ENCODE measurements at regions not wholly inside any gene's neighbourhood (a gene's known extent, or its start where the extent isn't known, plus 50 kb on each side); places are given as distances from the start of the nearest gene placed in this dataset.
"Not testable (repeated sequence)": the region's sequence is repeated elsewhere in the genome, so short reads cannot be mapped to it uniquely, and the experiment has no call there.

DNA sequence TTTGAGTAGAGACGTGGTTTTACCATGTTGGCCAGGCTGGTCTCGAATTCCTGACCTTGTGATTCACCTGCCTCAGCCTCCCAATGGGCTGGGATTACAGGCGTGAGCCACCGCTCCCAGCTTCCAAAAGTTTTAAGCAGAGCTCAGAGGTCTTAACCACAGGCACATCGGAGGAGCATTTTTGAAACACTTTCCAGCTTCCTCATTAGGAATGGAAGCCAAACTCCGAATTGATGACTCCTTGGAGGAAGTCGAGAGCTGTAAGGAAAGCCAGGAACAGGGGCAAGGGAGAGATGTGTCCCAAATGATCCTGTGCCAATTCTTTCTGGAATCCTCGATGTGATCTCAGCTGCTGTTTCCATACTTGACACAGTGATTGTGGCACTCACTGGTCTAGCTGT lies 56.2 kb upstream of the CCZ1B start:
- not testable (repeated sequence) for FAIRE-seq

- FAIRE-seq: not testable (repeated sequence)
Observed at GRCh38 chr7:6883756-6884155, 57.7 kb upstream of the CCZ1B start.

DNA sequence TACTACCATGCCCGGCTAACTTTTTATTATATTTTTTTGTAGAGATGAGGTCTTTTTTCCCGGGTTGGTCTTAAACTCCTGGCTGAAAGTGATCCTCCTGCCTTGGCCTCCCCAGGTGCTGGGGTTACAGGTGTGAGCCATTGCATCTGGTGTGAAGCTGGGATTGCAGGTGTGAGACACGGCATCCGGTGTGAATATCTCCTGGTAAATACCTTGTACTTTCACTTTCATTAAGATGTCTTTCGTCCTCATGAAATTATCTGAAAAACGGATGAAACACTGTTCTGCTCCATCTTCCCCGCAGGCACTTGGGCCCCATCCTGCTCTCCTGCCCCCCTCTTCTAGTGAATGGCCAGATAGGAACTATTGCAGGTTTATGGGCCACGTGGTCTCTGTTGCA lies 60.1 kb upstream of the CCZ1B start:
- no peak for FAIRE-seq

DNA sequence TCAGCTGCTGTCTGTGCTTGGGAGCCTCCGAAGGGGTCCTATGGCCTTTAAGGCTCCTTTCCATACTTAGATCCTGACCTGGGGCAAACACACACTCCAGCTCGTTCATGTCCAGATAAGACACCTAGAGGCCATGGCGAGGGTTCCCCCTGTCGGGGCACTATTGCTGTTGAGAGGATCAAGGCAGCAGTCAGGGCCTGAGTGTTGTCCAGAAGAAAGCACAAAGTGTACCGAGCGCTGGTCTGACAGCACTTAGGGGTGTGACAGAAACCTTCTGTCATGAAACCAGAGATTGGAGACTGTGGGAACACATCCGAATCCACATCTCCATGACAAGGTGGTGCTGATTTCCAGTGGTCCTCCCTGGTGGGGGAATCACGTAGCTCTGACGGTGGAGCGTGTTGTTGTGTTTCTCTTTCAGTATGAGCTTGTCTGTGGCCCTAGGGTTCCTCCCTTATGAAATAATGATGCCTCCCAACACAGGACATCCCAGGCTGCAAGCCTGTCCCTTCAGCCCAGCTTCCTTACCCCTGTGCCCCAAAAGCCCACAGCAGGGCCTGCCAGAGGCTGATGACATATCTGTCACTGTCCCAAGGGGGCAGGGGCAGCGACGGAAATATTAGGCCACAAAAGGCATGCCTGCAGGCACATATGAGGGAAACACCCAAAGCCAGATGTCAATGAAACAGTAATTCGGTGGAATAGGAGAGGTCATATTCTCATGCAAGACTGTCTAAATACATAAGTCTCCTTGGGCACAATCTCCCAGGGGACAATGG lies 62.4 kb upstream of the CCZ1B start:
- FAIRE-seq: not testable (repeated sequence)

DNA sequence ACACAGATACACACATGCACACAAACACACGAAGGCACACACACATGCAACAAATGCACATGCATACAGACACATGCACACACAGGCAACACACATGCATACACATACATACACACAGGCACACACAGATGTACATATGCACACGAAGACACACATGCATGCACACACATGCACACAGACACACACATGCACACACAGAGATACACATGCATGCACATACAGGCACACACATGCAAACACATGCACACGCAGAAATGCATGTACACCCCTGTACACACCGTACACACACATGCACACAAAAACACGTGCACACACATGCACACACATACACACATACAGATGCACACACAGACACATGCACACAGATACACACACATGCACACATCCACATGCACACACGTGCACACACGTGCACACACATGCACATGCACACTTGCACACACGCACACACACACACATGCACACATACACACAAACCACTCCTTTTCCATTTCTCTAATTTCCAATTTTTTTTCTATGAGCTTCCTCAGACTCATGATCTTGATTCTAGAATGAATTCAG lies 63.3 kb upstream of the CCZ1B start:
- no peak for FAIRE-seq

DNA sequence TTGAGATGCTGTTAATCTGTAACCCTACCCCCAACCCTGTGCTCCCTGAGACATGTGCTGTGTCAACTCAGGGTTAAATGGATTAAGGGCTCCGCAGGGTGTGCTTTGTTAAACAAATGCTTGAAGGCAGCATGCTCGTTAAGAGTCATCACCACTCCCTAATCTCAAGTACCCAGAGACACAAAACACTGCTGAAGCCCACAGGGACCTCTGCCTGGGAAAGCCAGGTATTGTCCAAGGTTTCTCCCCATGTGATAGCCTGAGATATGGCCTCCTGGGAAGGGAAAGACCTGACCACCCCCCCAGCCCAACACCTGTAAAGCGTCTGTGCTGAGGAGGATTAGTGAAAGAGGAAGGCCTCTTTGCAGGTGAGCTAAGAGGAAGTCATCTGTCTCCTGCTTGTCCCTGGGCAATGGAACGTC lies 76.0 kb upstream of the CCZ1B start:
- FAIRE-seq: not testable (repeated sequence)

DNA sequence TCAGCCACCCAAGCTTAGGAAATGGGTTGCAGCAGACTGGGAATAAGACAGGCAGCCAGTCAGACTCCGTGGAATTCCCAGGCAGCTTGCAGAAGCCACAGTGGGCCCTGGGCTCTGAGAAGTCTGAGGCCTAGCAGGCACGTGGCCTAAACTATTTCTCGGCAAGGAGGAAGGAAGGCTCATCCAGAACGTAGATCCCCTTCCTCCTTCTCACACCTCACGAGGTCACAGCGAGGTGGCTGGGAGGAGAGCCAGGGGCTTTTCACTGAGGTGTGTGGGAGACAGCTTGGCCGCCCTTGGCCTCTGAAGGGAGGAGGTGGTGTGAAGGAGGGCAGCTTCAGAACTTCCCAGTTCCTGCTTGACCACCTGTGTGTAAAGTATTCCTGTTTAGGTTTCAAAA lies 77.2 kb upstream of the CCZ1B start:
- not testable (repeated sequence) for FAIRE-seq

DNA sequence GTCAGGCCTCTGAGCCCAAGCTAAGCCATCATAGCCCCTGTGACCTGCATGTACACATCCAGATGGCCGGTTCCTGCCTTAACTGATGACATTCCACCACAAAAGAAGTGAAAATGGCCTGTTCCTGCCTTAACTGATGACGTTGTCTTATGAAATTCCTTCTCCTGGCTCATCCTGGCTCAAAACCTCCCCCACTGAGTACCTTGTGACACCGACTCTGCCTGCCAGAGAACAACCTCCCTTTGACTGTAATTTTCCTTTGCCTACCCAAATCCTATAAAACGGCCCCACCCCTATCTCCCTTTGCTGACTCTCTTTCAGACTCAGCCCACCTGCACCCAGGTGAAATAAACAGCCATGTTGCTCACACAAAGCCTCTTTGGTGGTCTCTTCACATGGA lies 77.7 kb upstream of the CCZ1B start:
- not testable (repeated sequence) for FAIRE-seq

- no peak for FAIRE-seq
Observed at GRCh38 chr7:6917258-6917657, 91.2 kb upstream of the CCZ1B start.

DNA sequence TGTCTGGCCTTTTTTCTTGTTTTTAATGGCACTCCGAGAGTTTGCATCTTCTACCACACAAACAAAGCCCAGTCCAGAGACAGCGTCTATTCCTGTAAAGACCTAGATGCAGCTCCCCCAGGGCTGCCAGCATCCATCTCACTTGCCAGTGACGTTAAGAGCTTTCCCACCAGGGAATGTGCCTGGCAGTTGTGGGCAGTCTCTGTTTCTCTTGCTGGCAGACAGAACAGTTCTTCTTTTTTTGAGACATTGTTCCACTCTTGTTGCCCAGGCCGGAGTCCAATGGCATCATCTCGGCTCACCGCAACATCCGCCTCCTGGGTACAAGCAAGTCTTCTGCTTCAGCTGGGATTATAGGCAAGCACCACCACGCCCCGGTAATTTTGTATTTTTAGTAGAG lies 93.1 kb upstream of the CCZ1B start:
- not testable (repeated sequence) for FAIRE-seq

DNA sequence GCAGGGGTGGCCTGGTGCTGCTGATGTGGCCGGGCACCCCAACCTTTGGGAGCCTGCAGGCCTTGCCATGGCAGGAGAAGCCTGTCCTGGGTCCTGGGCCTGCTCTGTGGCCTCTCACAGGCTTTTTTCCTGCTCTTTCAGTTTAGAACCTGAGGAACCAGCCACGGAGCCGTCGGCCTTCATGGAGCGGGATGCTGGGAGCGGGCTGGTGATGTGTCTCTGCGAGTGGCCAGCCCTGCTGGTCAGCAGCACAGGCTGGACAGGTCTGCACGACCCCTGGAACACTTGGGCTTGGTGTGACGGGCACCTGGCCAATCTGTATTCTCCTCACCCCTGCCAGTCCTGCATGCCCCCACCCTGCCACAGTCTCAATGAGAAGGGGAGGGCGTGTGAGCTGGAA lies 98.4 kb upstream of the CCZ1B start:
- FAIRE-seq: not testable (repeated sequence)

GRCh38 chr7:6926193-6927174 lies 100.4 kb upstream of the CCZ1B start:
- not testable (repeated sequence) for FAIRE-seq

DNA sequence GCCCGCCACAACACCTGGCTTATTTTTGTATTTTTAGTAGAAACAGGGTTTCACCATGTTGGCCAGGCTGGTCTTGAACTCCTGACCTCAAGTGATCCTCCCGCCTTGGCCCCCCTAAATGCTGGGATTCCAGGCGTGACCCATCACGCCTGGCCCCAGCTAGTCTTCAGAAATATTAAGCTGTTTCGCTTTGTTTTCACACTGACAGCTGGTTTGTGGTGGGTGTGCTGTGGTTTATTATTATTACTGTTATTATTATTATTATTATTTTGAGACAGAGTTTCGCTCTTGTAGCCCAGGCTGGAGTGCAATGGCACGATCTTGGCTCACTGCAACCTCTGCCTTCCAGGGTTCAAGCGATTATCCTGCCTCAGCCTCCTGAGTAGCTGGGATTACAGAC lies 101.6 kb upstream of the CCZ1B start:
- not testable (repeated sequence) for FAIRE-seq

DNA sequence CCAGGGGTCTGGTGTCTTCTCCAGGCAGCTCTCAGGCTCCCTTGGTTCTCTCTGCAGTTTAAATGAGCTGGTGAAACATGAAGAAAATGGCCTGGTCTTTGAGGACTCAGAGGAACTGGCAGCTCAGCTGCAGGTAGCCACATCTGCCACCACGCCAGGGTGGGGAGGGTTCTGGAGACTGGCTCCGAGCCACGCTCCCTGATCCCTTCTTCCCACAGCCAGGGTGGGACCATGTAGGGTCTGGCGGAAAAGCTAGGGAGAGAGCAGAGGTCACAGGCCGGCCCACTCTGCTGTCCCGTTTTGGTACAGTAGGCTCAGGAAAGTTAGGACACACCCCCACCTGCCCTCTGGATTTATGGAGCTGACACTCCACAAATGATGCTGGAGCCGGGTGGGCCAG lies 103.5 kb upstream of the CCZ1B start:
- FAIRE-seq: not testable (repeated sequence)

DNA sequence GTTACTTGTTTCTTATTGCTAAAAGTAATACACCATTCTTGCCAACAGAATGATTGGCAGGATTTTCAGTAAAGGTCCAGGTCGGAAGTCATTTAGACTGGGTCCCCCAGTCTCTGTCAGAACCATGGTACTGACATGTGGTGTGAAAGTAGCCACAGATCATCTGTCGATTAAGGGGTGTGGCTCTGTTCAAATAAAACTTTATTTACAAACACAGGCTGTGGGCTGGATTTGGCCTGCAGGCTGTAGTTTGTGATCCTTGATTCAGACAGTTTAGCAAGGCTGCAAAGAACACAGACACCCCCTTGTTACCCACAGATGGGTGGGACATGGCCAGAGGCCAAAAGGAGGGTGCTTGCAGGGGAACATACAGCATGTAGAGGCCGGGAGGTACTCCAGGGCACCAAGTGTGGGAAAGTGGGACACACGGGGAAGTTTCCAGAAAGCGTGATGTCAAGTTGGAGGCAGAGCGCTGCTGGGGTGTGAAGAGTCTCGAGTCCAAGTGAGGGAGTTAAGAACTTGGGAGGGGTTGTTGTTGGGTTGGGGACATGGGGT lies 104.1 kb upstream of the CCZ1B start:
- not testable (repeated sequence) for FAIRE-seq

- FAIRE-seq: not testable (repeated sequence)
Observed at GRCh38 chr7:6930787-6931186, 104.7 kb upstream of the CCZ1B start.

DNA sequence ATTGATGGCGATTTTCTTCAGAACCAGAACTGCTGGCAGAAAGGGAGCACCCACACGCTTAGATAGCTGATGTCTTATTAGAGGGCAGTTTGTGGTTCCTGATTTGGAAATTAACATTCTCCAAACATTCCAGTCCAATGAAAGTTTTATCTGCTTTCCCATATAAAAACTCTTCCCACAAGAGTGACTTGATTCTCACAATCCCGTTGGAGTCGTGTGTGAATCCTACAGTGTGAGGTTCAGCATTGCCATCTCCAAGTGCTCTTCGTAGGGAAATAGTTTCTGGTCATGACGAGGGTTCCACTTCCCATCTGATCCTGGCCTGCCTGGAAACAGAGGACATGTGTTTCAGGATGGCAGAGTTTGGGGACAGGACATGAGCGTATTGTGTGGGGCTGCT lies 105.4 kb upstream of the CCZ1B start:
- FAIRE-seq: not testable (repeated sequence)

DNA sequence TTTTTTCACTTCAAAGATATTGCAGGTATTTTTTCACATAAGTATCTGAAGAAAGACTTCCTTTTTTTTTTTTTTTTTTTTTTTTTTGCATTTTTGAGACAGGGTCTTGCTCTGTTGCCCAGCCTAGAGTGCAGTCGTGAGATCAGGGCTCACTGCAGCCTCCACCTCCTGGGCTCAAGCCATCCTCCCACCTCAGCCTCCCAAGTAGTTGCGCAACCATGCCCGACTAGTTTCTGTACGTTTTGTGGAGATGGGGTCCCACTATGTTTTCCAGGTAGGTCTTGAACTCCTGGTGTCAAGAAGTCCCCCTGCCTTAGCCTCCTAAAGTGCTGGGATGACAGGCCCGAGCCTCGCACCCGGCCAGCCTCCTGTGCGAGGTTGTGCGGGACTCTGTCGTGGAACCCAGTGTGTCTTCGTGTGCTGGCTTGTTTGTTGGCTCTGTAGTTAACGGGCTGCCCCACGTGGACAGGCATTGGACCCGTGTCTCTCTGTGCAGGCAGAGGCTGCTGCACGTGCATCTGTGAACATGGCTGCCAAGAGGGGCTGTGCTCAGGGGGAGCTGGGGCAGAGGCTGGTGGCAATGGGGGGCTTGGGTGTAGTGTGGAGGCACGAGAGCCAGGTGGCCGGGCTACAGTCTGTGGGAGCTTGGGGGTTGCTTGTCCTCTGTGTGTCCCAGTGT lies 108.0 kb upstream of the CCZ1B start:
- FAIRE-seq: not testable (repeated sequence)

DNA sequence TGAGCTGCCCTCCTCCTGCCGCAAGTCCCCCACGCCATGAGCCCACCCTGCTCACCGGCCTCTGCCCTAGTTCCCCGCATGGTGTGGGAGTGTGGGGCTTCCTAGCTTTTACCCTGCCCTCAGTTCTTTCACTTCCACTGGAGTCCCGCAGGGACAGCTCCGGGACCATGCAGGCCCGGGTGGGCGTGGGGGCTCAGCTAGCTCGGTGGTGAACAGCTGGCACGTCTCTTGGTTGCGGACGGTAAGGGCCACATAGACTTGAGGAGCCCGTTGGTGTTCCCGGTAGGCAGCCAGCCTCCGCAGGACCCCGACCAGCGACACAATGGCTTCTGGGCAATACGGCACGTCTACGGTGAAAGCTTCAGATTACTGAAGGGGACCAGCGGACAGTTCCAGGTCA lies 108.9 kb upstream of the CCZ1B start:
- no peak for FAIRE-seq

DNA sequence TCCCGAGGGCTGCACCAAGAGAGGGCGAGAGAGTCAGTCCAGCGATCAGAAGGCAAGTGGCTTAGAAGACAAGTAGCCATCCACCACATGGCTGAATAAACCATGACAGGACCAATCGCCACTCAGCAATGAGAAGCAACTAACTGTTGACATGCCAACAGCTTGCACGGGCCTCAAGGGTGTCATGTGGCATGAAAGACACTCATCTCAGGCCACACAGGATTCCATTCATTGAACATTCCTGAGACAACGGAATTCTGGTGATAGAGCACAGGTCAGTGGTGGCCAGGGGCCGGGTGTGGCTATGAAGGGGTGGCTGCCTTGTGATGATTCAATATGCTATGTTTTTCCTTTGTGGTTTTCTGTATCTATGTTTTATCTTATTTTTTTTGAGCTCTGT lies 110.6 kb upstream of the CCZ1B start:
- FAIRE-seq: not testable (repeated sequence)

DNA sequence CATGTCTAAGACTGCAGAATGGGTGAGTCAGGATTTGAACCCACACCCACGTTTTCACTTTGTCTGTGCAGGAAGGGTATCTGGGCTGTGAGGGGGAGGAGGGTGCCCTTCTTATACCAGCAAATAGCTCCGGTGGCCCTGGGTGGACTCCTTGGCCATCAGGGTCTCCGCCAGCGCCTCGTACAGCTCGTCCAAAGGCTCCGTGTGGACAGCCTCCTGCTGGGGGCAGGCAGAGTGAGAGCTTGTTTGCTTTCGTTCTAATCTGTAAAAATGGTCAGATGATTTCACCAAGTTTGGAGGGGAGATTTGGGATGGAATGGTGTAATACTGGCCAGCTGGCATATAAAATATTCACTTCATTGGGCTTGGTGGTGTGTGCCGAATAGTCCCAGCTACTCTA lies 111.7 kb upstream of the CCZ1B start:
- FAIRE-seq: not testable (repeated sequence)

- not testable (repeated sequence) for FAIRE-seq
Observed at GRCh38 chr7:6938284-6938683, 112.2 kb upstream of the CCZ1B start.

Data from colon (tissue), 2 donors.